Upper lobe of left lung (tissue), 4 donors: ENCODE measurements at regions not wholly inside any gene's neighbourhood (a gene's known extent, or its start where the extent isn't known, plus 50 kb on each side); places are given as distances from the start of the nearest gene placed in this dataset.

Experiments
- CTCF ChIP-seq, 6 experiments: fragments of 450-650 bp in 4 of 6; fragments of 200-600 bp in 2 of 6; sonication (generic) in 2 of 6; IDR thresholded peaks; one replicate each; pipeline ENCODE4 v1.5.1; 2016 to 2019; ENCODE audit warnings: antibody characterized with exemption in 6 of 6
- EP300 ChIP-seq, 4 donors: sonication (generic); formaldehyde crosslinking; IDR thresholded peaks; one replicate each; pipeline ENCODE4 v1.5.1; 2017; ENCODE audit warnings: antibody characterized with exemption in 4 of 4, control low read depth in 2 of 4
- POLR2A ChIP-seq, 4 donors: fragments of 450-650 bp; IDR thresholded peaks; one replicate each; pipeline ENCODE4 v1.5.1; 2016 to 2017; ENCODE audit warnings: antibody characterized with exemption in 4 of 4, mild to moderate bottlenecking in 2 of 4
- POLR2AphosphoS5 ChIP-seq, 2 donors: sonication (generic); formaldehyde crosslinking; IDR thresholded peaks; one replicate each; pipeline ENCODE4 v1.5.1; 2017; ENCODE audit warnings: antibody characterized with exemption in 2 of 2

GRCh38 chr14:97381309-97381708 lies 584.1 kb downstream of the VRK1 start:
- TF ChIP-seq CTCF (IDR thresholded peaks at IDR 0.05) = no peak
- TF ChIP-seq EP300 (IDR thresholded peaks at IDR 0.05) = no peak
- no peak for TF ChIP-seq POLR2A (IDR thresholded peaks at IDR 0.05)
- TF ChIP-seq POLR2AphosphoS5 (IDR thresholded peaks at IDR 0.05) = no peak
